Fibroblast of lung (primary cell): ENCODE measurements at regions not wholly inside any gene's neighbourhood (a gene's known extent, or its start where the extent isn't known, plus 50 kb on each side); places are given as distances from the start of the nearest gene placed in this dataset.

Experiments
- DNase-seq, 2 donors: peaks; one replicate each; pipeline versions ENCODE4 v3.0.0 to v3.0.0-alpha.2; 2010; ENCODE audit warnings: low read depth in 2 of 2
- H2AFZ ChIP-seq: 2 replicates; pipeline ENCODE4 v1.5.1; 2012; ENCODE audit warnings: low read length, control low read depth, inconsistent platforms
- H3K27ac ChIP-seq: 2 replicates; pipeline ENCODE4 v1.5.1; 2011; ENCODE audit warnings: low read length, control low read depth; ENCODE audit not compliant: insufficient read depth
- H3K27me3 ChIP-seq: 2 replicates; pipeline ENCODE4 v1.5.1; 2011; ENCODE audit warnings: mild to moderate bottlenecking, low read length; ENCODE audit not compliant: control insufficient read depth, insufficient read depth
- H3K36me3 ChIP-seq: 2 replicates; pipeline ENCODE4 v1.5.1; 2011; ENCODE audit warnings: low read length; ENCODE audit not compliant: control insufficient read depth, insufficient read depth
- H3K4me1 ChIP-seq: 2 replicates; pipeline ENCODE4 v1.5.1; 2011; ENCODE audit warnings: low read length; ENCODE audit not compliant: control insufficient read depth, insufficient read depth; ENCODE audit errors: extremely low read depth
- H3K4me2 ChIP-seq: 2 replicates; pipeline ENCODE4 v1.5.1; 2011; ENCODE audit warnings: low read length, control low read depth; ENCODE audit not compliant: insufficient read depth; ENCODE audit errors: extremely low read depth
- H3K4me3 ChIP-seq, 4 experiments: fragments of 200-600 bp in 1 of 4; sonication (generic) in 1 of 4; replicated peaks in 1 of 4; 2 replicates each; pipeline ENCODE4 v1.5.1; 2011 to 2016; ENCODE audit warnings: low read length in 4 of 4, low read depth in 3 of 4, mild to moderate bottlenecking in 3 of 4, control low read depth in 2 of 4, inconsistent platforms in 1 of 4, mixed read lengths in 1 of 4; ENCODE audit not compliant: insufficient read depth in 1 of 4; ENCODE audit errors: control extremely low read depth in 1 of 4
- H3K79me2 ChIP-seq: 2 replicates; pipeline ENCODE4 v1.5.1; 2012; ENCODE audit warnings: mild to moderate bottlenecking, low read length, inconsistent platforms; ENCODE audit not compliant: control insufficient read depth, insufficient read depth
- H3K9ac ChIP-seq: 2 replicates; pipeline ENCODE4 v1.5.1; 2011; ENCODE audit warnings: mild to moderate bottlenecking, low read length, control low read depth; ENCODE audit not compliant: insufficient read depth
- H3K9me3 ChIP-seq: 2 replicates; pipeline ENCODE4 v1.5.1; 2012; ENCODE audit warnings: low read depth, low read length; ENCODE audit not compliant: control insufficient read depth, insufficient read depth
- H4K20me1 ChIP-seq: 2 replicates; pipeline ENCODE4 v1.5.1; 2011; ENCODE audit warnings: low read length; ENCODE audit not compliant: control insufficient read depth, insufficient read depth; ENCODE audit errors: extremely low read depth
- CTCF ChIP-seq, 2 donors: IDR thresholded peaks in 1 of 2; conservative IDR thresholded peaks in 1 of 2; 1 replicate in 1 of 2; 2 replicates in 1 of 2; pipeline ENCODE4 v1.5.1; 2011 to 2012; ENCODE audit warnings: low read length in 2 of 2, control low read depth in 1 of 2, inconsistent platforms in 1 of 2, low read depth in 1 of 2, mild to moderate bottlenecking in 1 of 2
- EZH2 ChIP-seq: IDR thresholded peaks from 2 replicates; pipeline ENCODE4 v1.5.1; 2012; ENCODE audit warnings: low read length, control low read depth, mild to moderate bottlenecking; ENCODE audit errors: missing control alignments

- H3K4me2 ChIP-seq: no peak overlapping the region
- no peaks in the 10 kb centered on the region for H3K36me3 ChIP-seq
- no peaks in the 10 kb centered on the region for H3K4me1 ChIP-seq
- no peak overlapping the region for H3K27ac ChIP-seq
- H3K9ac ChIP-seq: no peak overlapping the region
- DNase-seq: no peak
- no peak overlapping the region for H3K4me3 ChIP-seq
- H2AFZ ChIP-seq: no peak overlapping the region
- H4K20me1 ChIP-seq: no peaks in the 10 kb centered on the region
- no peaks in the 10 kb centered on the region for H3K27me3 ChIP-seq
- no peaks in the 10 kb centered on the region for H3K9me3 ChIP-seq
- TF ChIP-seq CTCF (conservative IDR thresholded peaks at IDR 0.05 in 1 of 2, IDR thresholded peaks at IDR 0.05 in 1 of 2; ENCODE audit: low read depth in 1 of 2, low read length in 2 of 2) (no peak), EZH2 (no peak)
- no peaks in the 10 kb centered on the region for H3K79me2 ChIP-seq
Observed at GRCh38 chr4:183763990-183764754, 105.1 kb downstream of the TRAPPC11 start.

GRCh38 chr4:183765251-183765911, 106.3 kb downstream of the TRAPPC11 start:
- peak in 1 of 2 donors; percentile 10 for DNase-seq
- Histone ChIP-seq H4K20me1 (no peaks in the 10 kb centered on the region), H3K4me3 (no peak overlapping the region), H2AFZ (no peak overlapping the region), H3K9me3 (no peaks in the 10 kb centered on the region), H3K36me3 (no peaks in the 10 kb centered on the region), H3K27ac (no peak overlapping the region), H3K79me2 (no peaks in the 10 kb centered on the region), H3K4me2 (no peak overlapping the region), H3K27me3 (no peaks in the 10 kb centered on the region), H3K9ac (no peak overlapping the region), H3K4me1 (no peaks in the 10 kb centered on the region)
- no peak for TF ChIP-seq EZH2
- no peak for TF ChIP-seq CTCF (conservative IDR thresholded peaks at IDR 0.05 in 1 of 2, IDR thresholded peaks at IDR 0.05 in 1 of 2; ENCODE audit: low read depth in 1 of 2, low read length in 2 of 2)

- no peaks in the 10 kb centered on the region for H3K36me3 ChIP-seq
- no peak for DNase-seq
- no peaks in the 10 kb centered on the region for H3K79me2 ChIP-seq
- H3K27ac ChIP-seq: no peak overlapping the region
- no peaks in the 10 kb centered on the region for H4K20me1 ChIP-seq
- H3K4me1 ChIP-seq: no peaks in the 10 kb centered on the region
- H2AFZ ChIP-seq: no peak overlapping the region
- TF ChIP-seq EZH2 (no peak), CTCF (conservative IDR thresholded peaks at IDR 0.05 in 1 of 2, IDR thresholded peaks at IDR 0.05 in 1 of 2; ENCODE audit: low read depth in 1 of 2, low read length in 2 of 2) (no peak)
- no peaks in the 10 kb centered on the region for H3K27me3 ChIP-seq
- no peaks in the 10 kb centered on the region for H3K9me3 ChIP-seq
- no peak overlapping the region for H3K4me3 ChIP-seq
- no peak overlapping the region for H3K4me2 ChIP-seq
- no peak overlapping the region for H3K9ac ChIP-seq
Observed at GRCh38 chr4:183766140-183766539, 107.0 kb downstream of the TRAPPC11 start.
